WERI-Rb-1 (cell line): ENCODE measurements at regions not wholly inside any gene's neighbourhood (a gene's known extent, or its start where the extent isn't known, plus 50 kb on each side); places are given as distances from the start of the nearest gene placed in this dataset.

Experiments used
- DNase-seq: peaks from one replicate; pipeline ENCODE4 v3.0.0-alpha.2; 2020
- H3K27ac ChIP-seq: fragments of 250-450 bp; sonication (Bioruptor Pico); 2 replicates; pipeline ENCODE4 v1.5.1; 2020; ENCODE audit warnings: mild to moderate bottlenecking, moderate library complexity
- H3K27me3 ChIP-seq: fragments of 250-450 bp; sonication (Bioruptor Pico); 2 replicates; pipeline ENCODE4 v1.5.1; 2021; ENCODE audit warnings: mild to moderate bottlenecking, low read depth, moderate library complexity; ENCODE audit not compliant: insufficient read depth, severe bottlenecking
- H3K36me3 ChIP-seq: fragments of 250-450 bp; sonication (Bioruptor Pico); 2 replicates; pipeline ENCODE4 v1.5.1; 2020; ENCODE audit warnings: mild to moderate bottlenecking, moderate library complexity
- H3K4me3 ChIP-seq: 2 replicates; pipeline ENCODE4 v1.5.1; 2011; ENCODE audit warnings: low read depth, mild to moderate bottlenecking, control low read depth, low read length
- H3K9me3 ChIP-seq: fragments of 250-450 bp; sonication (Bioruptor Pico); 2 replicates; pipeline ENCODE4 v1.5.1; 2021; ENCODE audit warnings: mild to moderate bottlenecking, moderate library complexity; ENCODE audit not compliant: severe bottlenecking
- CTCF ChIP-seq: IDR thresholded peaks from 2 replicates; pipeline ENCODE4 v1.5.1; 2011; ENCODE audit warnings: low read depth, mild to moderate bottlenecking, control low read depth, inconsistent platforms, low read length

DNA sequence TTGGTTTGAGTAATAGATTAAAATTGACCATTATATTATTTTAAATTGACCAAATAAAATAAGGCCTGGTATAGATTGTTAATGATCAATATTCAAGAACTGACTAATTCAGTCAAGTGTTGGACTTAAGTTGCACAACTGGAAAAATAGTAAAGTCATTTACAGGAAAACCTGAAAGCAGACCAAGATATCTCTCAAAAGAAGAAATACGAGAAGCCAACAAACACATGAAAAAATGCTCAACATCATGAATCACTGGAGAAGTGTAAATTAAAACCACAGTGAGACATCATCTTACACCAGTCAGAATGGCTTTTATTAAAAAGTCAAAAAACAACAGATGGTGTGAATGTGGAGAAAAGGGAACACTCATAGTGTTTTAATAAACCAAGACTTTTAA lies 80.4 kb upstream of the MALRD1 start:
- no peak for TF ChIP-seq CTCF
- Histone ChIP-seq H3K27me3 (no peaks in the 10 kb centered on the region), H3K9me3 (no peaks in the 10 kb centered on the region), H3K27ac (no peak overlapping the region), H3K4me3 (no peak overlapping the region), H3K36me3 (no peaks in the 10 kb centered on the region)
- no peak for DNase-seq

GRCh38 chr10:18976696-18977251 lies 71.8 kb upstream of the MALRD1 start:
- DNase-seq: no peak
- Histone ChIP-seq H3K36me3 (no peaks in the 10 kb centered on the region), H3K9me3 (no peaks in the 10 kb centered on the region), H3K27ac (no peak overlapping the region), H3K4me3 (no peak overlapping the region), H3K27me3 (no peaks in the 10 kb centered on the region)
- TF ChIP-seq CTCF: no peak

DNA sequence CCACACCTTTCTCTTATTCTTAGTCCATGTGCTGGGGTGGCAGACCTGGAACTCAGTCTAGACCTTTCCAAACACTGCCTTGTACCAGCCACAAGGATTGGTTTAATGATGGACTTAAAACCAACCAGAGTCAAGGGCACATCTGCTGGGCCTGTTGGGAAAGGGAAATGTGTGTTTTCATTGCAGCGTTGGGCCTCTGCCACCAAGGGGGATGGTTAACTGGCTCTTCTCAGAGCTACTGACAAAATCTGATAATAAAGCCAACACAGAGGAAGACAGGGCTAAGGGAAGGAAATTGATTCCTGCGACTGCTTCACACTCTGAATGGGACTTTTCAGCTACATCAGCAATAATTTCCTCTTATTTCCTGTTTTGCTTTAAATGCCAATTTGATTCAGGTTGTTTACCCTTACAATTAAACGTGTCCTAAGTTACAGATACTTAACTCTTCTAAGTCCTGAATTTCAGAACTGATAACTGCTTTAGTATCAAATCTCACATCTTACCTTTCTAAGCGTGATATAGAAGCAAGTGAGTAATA lies 68.4 kb upstream of the MALRD1 start:
- H3K27ac ChIP-seq: no peak overlapping the region
- no peaks in the 10 kb centered on the region for H3K27me3 ChIP-seq
- no peak for TF ChIP-seq CTCF
- H3K36me3 ChIP-seq: no peaks in the 10 kb centered on the region
- H3K4me3 ChIP-seq: no peak overlapping the region
- H3K9me3 ChIP-seq: no peaks in the 10 kb centered on the region
- no peak for DNase-seq

DNA sequence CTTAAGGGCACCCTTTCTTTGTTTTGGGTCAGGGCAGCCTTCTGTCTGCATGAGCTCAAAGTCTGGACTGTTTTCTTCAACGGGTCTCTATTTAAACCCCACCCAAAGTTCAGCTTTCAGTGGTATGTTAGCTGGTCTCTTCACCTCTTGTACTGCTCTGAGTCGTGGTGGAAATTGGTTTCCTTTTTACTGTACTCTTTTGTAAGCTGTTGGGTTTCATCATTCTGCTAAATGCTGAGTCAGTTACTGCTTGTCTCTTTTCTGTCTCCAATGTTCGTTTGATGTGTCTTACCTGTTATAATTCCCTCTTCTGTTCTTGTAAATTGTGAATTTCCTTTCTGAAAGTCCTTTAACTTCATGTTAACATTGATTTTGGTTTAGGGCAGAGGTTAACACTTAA lies 64.1 kb upstream of the MALRD1 start:
- Histone ChIP-seq H3K27me3 (no peaks in the 10 kb centered on the region), H3K9me3 (no peaks in the 10 kb centered on the region), H3K4me3 (no peak overlapping the region), H3K27ac (no peak overlapping the region), H3K36me3 (no peaks in the 10 kb centered on the region)
- TF ChIP-seq CTCF: no peak
- DNase-seq: no peak

GRCh38 chr10:18988338-18988737 lies 60.3 kb upstream of the MALRD1 start:
- Histone ChIP-seq H3K27me3 (no peaks in the 10 kb centered on the region), H3K9me3 (no peaks in the 10 kb centered on the region), H3K27ac (no peak overlapping the region), H3K4me3 (no peak overlapping the region), H3K36me3 (no peaks in the 10 kb centered on the region)
- no peak for TF ChIP-seq CTCF
- DNase-seq: no peak
